ENCODE measurements at regions not wholly inside any gene's neighbourhood (a gene's known extent, or its start where the extent isn't known, plus 50 kb on each side); places are given as distances from the start of the nearest gene placed in this dataset.

DNA sequence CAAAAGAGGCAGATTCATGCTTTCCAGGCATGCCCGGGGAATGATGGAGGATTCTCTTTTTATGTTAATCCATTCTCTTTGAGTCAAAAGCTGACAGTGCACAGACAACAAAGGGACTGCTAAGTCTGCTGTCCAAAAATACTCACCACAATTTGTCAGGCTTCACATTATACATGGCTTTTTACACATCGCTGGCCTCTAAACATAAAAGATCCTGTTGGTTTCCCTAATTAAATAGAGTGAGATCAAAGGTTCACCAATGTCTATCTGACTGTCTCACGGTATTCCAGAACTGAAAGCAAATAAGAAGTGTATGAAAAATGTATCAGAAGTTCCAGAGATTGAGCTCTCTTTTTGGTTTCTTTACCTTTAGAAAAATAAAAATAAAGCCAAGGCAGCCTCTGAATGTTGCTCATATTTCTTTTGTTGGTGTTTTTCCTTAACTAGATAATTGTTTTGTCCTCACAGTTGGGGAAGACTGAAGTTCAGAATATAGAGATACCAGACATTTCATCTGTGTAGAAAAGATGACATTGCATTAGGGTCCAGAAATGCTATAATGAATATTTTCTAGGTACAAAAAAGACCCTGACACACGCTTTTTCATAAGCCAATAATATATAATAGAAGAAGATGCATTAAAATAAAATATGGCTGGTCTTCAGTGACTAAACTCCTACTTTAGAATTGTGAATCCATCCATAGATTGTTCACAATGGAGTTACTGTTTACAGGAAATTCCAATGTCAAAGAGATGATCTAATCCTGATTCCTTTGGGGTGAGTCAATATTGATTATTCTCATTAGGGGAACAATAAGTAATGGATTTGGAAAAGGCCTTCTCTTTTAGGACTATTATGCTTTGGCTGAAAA is 688.2 kb upstream of the CDH6 start:
- no peak for FAIRE-seq

DNA sequence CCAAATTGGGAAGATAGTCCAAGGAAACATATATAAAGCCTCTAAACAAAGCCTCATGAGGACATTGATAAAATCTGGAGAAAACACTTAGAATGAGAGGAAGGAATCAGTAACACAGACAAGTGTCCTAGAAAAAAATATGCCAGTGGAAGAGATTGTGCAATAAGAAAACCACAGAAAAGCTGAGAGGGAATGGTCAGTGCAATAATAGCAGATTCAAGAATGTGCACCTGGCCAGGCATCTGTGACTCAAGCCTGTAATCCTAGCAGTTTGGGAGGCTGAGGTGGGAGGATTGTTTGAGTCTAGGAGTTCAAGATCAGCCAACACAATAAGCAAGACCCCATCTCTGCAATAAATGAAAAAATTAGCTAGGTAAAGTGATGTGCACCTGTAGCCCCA is 691.2 kb upstream of the CDH6 start:
- CTCF ChIA-PET: no interaction called here
- intact Hi-C loops (cut with micrococcal nuclease) (no loop called here), dilution Hi-C loops (cut with MboI; ENCODE audit: extremely low pct_ligation_motif_present, low sequenced_read_pairs) (no loop called here)
- Histone ChIP-seq H3K9me1 (replicated peaks; ENCODE audit: control insufficient read depth, extremely low read depth, insufficient read depth, low read length) (no peaks in the 10 kb centered on the region), H3K79me2 (ENCODE audit: control insufficient read depth, insufficient read depth, low read length) (no peaks in the 10 kb centered on the region), H3K27ac (ENCODE audit: insufficient read depth, low read depth, low read length) (no peak overlapping the region), H4K20me1 (replicated peaks; ENCODE audit: control insufficient read depth, extremely low read depth, insufficient read depth, low read length) (no peaks in the 10 kb centered on the region), H3K9ac (replicated peaks; ENCODE audit: extremely low read depth, insufficient read depth, low read length) (no peak overlapping the region), H3K4me2 (ENCODE audit: insufficient read depth, low read length) (no peak overlapping the region), H3K4me3 (replicated peaks in 1 of 3; ENCODE audit: insufficient read depth in 1 of 3, low read depth in 1 of 3, low read length in 3 of 3) (no peak overlapping the region), H2AFZ (ENCODE audit: low read depth, low read length) (no peak overlapping the region), H3K9me3 (replicated peaks; ENCODE audit: control insufficient read depth, insufficient read depth, low read length) (no peaks in the 10 kb centered on the region), H3K4me1 (ENCODE audit: control insufficient read depth, extremely low read depth, insufficient read depth, low read length) (no peaks in the 10 kb centered on the region), H3K27me3 (ENCODE audit: control insufficient read depth in 2 of 2, insufficient read depth in 2 of 2, low read length in 2 of 2) (no peaks in the 10 kb centered on the region), H3K36me3 (ENCODE audit: control insufficient read depth in 2 of 2, extremely low read depth in 1 of 2, insufficient read depth in 2 of 2, low read length in 2 of 2) (no peaks in the 10 kb centered on the region)
- POLR2A ChIA-PET: no interaction called here
- no TSS peak for BruUV-seq (replicated peaks)
- DNase-seq (ENCODE audit: low read depth, low spot score) (no peak), FAIRE-seq (no peak)
- TF ChIP-seq, protein P1, sequence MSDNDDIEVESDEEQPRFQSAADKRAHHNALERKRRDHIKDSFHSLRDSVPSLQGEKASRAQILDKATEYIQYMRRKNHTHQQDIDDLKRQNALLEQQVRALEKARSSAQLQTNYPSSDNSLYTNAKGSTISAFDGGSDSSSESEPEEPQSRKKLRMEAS (IDR thresholded peaks at IDR 0.05; ENCODE audit: insufficient read depth, insufficient read length): no peak
- no peak for TF ChIP-seq POLR2AphosphoS5 (IDR thresholded peaks at IDR 0.05; ENCODE audit: insufficient read depth, low read depth, low read length)
- TF ChIP-seq MYC (IDR thresholded peaks at IDR 0.05; ENCODE audit: low read depth, low read length): no peak
- no peak for TF ChIP-seq EZH2 (IDR thresholded peaks at IDR 0.05; ENCODE audit: borderline replicate concordance, low read depth, low read length, severe bottlenecking)
- TF ChIP-seq POLR2A (IDR thresholded peaks at IDR 0.05; ENCODE audit: low read depth, low read length): no peak
- TF ChIP-seq FOS (IDR thresholded peaks at IDR 0.05; ENCODE audit: borderline replicate concordance, insufficient read depth, low read length): no peak
- TF ChIP-seq, protein P2, sequence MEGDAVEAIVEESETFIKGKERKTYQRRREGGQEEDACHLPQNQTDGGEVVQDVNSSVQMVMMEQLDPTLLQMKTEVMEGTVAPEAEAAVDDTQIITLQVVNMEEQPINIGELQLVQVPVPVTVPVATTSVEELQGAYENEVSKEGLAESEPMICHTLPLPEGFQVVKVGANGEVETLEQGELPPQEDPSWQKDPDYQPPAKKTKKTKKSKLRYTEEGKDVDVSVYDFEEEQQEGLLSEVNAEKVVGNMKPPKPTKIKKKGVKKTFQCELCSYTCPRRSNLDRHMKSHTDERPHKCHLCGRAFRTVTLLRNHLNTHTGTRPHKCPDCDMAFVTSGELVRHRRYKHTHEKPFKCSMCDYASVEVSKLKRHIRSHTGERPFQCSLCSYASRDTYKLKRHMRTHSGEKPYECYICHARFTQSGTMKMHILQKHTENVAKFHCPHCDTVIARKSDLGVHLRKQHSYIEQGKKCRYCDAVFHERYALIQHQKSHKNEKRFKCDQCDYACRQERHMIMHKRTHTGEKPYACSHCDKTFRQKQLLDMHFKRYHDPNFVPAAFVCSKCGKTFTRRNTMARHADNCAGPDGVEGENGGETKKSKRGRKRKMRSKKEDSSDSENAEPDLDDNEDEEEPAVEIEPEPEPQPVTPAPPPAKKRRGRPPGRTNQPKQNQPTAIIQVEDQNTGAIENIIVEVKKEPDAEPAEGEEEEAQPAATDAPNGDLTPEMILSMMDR (IDR thresholded peaks at IDR 0.05; ENCODE audit: extremely low read depth in 1 of 2, insufficient read depth in 1 of 2, low read depth in 1 of 2, low read length in 2 of 2): no peak
- no peak for TF ChIP-seq GATA2 (IDR thresholded peaks at IDR 0.05; ENCODE audit: insufficient read depth, insufficient read length, low read depth, low read length)
- no peak for TF ChIP-seq JUN (IDR thresholded peaks at IDR 0.05; ENCODE audit: borderline replicate concordance, insufficient read depth, insufficient read length, low read depth)

More for the DNA sequence above, 688.2 kb upstream of the CDH6 start:
- ChIA-PET CTCF (no interaction called here), POLR2A (no interaction called here)
- Histone ChIP-seq H3K4me1 (ENCODE audit: control insufficient read depth, extremely low read depth, insufficient read depth, low read length) (no peaks in the 10 kb centered on the region), H3K9ac (replicated peaks; ENCODE audit: extremely low read depth, insufficient read depth, low read length) (no peak overlapping the region), H3K36me3 (ENCODE audit: control insufficient read depth in 2 of 2, extremely low read depth in 1 of 2, insufficient read depth in 2 of 2, low read length in 2 of 2) (no peaks in the 10 kb centered on the region), H3K9me1 (replicated peaks; ENCODE audit: control insufficient read depth, extremely low read depth, insufficient read depth, low read length) (no peaks in the 10 kb centered on the region), H3K79me2 (ENCODE audit: control insufficient read depth, insufficient read depth, low read length) (no peaks in the 10 kb centered on the region), H2AFZ (ENCODE audit: low read depth, low read length) (no peak overlapping the region), H4K20me1 (replicated peaks; ENCODE audit: control insufficient read depth, extremely low read depth, insufficient read depth, low read length) (no peaks in the 10 kb centered on the region), H3K27ac (ENCODE audit: insufficient read depth, low read depth, low read length) (peak overlapping the region; percentile 41), H3K9me3 (replicated peaks; ENCODE audit: control insufficient read depth, insufficient read depth, low read length) (no peaks in the 10 kb centered on the region), H3K4me3 (replicated peaks in 1 of 3; ENCODE audit: insufficient read depth in 1 of 3, low read depth in 1 of 3, low read length in 3 of 3) (no peak overlapping the region), H3K4me2 (ENCODE audit: insufficient read depth, low read length) (no peak overlapping the region), H3K27me3 (ENCODE audit: control insufficient read depth in 2 of 2, insufficient read depth in 2 of 2, low read length in 2 of 2) (no peaks in the 10 kb centered on the region)
- dilution Hi-C loops (cut with MboI; ENCODE audit: extremely low pct_ligation_motif_present, low sequenced_read_pairs) (no loop called here), intact Hi-C loops (cut with micrococcal nuclease) (no loop called here)
- BruUV-seq (replicated peaks): TSS peak; percentile 72
- TF ChIP-seq POLR2AphosphoS5 (IDR thresholded peaks at IDR 0.05; ENCODE audit: insufficient read depth, low read depth, low read length): no peak
- TF ChIP-seq, protein P2 (IDR thresholded peaks at IDR 0.05; ENCODE audit: extremely low read depth in 1 of 2, insufficient read depth in 1 of 2, low read depth in 1 of 2, low read length in 2 of 2): no peak
- TF ChIP-seq FOS (IDR thresholded peaks at IDR 0.05; ENCODE audit: borderline replicate concordance, insufficient read depth, low read length): peak; percentile 46
- peak; percentile 2 for DNase-seq (ENCODE audit: low read depth, low spot score)

Measured in endothelial cell of umbilical vein (primary cell).